ENCODE measurements at regions not wholly inside any gene's neighbourhood (a gene's known extent, or its start where the extent isn't known, plus 50 kb on each side); places are given as distances from the start of the nearest gene placed in this dataset.

DNA sequence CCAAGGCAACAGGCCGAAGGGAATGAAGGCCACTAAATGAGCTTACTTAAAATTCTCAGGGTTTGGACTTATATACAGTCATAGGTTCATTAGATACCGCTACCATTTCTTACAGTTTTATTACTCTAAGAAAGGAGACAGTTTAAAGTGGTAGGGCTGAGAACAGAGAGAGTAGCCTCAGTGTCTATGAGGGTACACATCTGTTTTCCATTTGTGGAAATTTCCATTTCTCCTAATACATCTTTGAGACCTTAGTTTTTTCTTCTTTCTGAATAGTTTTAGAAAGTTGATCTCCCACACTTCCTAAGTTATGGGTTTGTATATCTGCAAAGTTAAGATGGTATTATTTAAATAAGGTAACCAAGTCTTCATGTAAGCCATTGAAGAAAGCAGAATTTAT is 1279.1 kb downstream of the NCAM2 start:
- TF ChIP-seq CTCF (conservative IDR thresholded peaks at IDR 0.05; ENCODE audit: low read depth, low read length), result no peak
- no peak for DNase-seq (ENCODE audit: low read depth)
- no peak overlapping the region for H3K4me3 ChIP-seq (ENCODE audit: low read depth, low read length)

- H3K4me3 ChIP-seq (ENCODE audit: low read depth, low read length), result no peak overlapping the region
- DNase-seq (ENCODE audit: low read depth), result no peak
- no peak for TF ChIP-seq CTCF (conservative IDR thresholded peaks at IDR 0.05; ENCODE audit: low read depth, low read length)
Measured at GRCh38 chr21:22278366-22278765, 1280.2 kb downstream of the NCAM2 start.

GRCh38 chr21:22280851-22281250 is 1282.6 kb downstream of the NCAM2 start:
- no peak overlapping the region for H3K4me3 ChIP-seq (ENCODE audit: low read depth, low read length)
- DNase-seq (ENCODE audit: low read depth), result no peak
- no peak for TF ChIP-seq CTCF (conservative IDR thresholded peaks at IDR 0.05; ENCODE audit: low read depth, low read length)

DNA sequence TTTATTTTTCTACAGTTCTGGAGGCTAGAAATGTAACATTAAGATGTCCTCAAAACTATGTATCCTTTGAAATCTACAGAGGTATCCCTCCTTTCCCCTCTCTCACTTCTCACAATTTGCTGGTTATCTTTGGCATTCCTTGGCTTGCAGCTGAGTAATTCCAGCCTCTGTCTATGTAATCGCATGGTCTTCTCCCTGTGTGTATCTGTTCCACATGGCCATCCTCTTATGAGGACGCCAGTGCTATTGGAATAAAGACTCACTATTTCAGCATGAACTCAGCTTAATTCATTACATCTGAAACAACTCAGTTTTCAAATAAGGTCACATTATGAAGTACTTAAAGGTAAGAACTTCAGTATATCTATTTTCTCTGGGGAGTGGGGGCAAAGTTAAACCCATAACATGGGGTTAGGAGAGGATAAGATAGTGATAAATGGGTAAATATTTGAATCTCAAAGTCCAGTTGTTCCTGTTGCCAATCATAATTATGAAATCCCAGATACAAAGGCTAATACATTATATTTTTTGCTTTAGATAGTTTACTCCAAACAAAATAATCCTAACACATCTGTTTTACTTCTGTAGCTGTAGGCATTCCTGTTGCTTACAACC is 1290.8 kb downstream of the NCAM2 start:
- no peak overlapping the region for H3K4me3 ChIP-seq (ENCODE audit: low read depth, low read length)
- no peak for TF ChIP-seq CTCF (conservative IDR thresholded peaks at IDR 0.05; ENCODE audit: low read depth, low read length)
- no peak for DNase-seq (ENCODE audit: low read depth)

GRCh38 chr21:22292144-22292543 is 1293.9 kb downstream of the NCAM2 start:
- H3K4me3 ChIP-seq (ENCODE audit: low read depth, low read length), result no peak overlapping the region
- TF ChIP-seq CTCF (conservative IDR thresholded peaks at IDR 0.05; ENCODE audit: low read depth, low read length), result no peak
- no peak for DNase-seq (ENCODE audit: low read depth)

DNA sequence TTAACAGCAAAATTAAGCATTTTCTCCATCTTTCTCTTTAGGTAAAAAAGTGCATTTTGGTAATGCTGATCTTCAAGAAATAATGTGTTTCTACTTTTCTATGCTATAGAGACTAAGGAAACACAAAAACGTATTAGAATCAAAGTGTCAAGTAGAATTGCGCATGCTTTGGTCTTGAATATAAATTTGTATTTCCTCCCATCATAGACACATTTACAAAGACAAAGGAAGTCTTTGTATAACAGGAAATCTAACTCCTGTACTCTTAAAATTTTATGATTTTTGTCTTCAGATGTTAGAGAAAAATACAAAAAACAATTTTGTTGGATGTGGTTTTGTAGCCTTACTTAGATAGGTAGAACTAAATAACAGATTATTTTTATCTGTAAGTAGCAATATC is 1299.4 kb downstream of the NCAM2 start:
- H3K4me3 ChIP-seq (ENCODE audit: low read depth, low read length), result no peak overlapping the region
- TF ChIP-seq CTCF (conservative IDR thresholded peaks at IDR 0.05; ENCODE audit: low read depth, low read length), result no peak
- DNase-seq (ENCODE audit: low read depth), result no peak

DNA sequence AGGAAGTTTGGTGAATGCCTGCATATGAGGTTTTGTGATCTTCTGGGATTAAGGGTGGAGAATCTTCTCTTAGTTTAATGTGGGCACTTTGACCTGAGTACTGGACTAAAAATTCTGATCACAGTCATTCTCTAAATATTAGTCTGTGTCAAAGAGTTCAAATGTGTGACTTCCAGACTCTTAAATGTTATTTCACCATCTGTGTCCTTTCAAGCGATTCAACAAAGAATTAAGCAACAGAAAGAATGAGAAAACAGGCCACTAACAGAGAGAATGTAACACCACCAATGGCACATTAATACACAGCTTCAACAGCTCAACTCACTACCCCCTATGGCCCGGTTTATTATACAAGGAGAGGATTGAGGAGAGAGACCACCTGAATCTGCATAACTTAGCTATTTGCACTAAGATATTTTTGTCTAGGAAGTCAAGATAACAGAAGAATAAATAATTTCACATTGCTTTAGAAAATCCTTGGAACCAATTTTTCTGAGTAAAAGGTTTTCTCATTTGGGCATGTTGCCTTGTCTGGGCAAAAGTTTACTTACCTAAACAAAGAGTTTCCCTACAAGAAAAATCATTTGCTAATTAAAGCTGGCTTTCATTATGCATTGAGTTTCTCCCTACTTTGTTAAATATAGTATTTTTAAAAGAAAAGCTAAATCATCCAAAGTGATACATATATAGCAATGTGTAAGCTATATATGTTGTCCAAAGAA is 1313.7 kb downstream of the NCAM2 start:
- no peak overlapping the region for H3K4me3 ChIP-seq (ENCODE audit: low read depth, low read length)
- no peak for TF ChIP-seq CTCF (conservative IDR thresholded peaks at IDR 0.05; ENCODE audit: low read depth, low read length)
- DNase-seq (ENCODE audit: low read depth), result no peak
